NCI-H1436 treated with DMSO at 0.1 percent for 48 hours (cell line): ENCODE measurements at regions not wholly inside any gene's neighbourhood (a gene's known extent, or its start where the extent isn't known, plus 50 kb on each side); places are given as distances from the start of the nearest gene placed in this dataset.

Experiments
- DNase-seq: peaks from one replicate; lab custom pipeline; 2025; lab: John Stamatoyannopoulos, UW

DNA sequence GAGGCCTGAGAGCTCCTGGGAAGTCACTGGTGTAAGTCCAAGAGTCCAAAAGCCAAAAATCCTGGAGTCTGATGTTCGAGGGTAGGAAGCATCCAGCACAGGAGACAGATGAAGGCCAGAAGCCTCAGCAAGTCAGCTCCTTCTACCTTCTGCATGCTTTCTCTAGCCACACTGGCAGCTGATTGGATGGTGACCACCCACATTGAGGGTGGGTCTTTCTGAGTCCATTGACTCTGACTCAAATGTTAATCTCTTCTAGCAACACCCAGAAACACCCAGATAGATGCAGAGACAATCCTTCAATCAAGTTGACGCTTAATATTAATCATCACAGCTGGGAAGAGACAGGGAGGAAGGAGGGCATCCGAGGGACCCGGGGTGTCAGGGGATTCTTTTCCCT is 305.8 kb downstream of the AACS start:
- no peak for DNase-seq

DNA sequence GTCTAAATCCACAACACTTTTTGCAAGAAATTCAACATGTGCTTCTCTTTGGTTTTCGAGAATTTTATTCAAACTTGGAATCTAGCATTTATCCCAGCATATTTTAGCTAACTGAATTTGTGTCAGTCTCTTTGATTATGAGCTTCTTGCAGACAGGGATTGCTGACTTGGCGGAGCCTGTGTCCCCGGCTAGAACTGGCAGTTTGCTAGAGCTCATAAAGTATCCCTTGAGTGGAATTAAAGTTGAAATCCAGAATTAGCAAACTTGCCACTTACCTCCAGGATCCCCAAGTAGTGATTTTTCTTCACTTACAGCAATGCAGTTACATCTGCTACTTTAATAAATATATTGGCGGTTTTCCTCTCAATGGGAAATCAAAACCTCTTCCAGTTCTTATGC is 306.9 kb downstream of the AACS start:
- no peak for DNase-seq

DNA sequence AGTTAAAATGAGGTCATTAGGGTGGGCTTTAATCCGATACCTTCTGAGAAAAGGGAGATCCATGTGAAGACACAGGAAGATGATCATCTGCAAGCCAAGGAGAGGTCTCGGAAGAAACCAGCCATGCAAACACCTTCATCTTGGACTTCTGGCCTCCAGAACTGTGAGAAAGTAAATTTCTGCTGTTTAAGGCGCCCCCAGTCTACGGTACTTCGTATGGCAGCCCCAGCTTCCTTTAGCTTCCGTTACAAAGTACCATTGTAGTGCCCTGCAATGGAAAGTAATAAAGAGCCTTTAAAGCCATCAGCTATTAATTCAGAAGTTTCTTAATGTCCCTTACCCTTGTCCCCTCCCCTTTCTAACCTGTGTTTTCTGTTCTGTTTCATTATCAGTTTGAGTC is 308.1 kb downstream of the AACS start:
- DNase-seq: no peak

DNA sequence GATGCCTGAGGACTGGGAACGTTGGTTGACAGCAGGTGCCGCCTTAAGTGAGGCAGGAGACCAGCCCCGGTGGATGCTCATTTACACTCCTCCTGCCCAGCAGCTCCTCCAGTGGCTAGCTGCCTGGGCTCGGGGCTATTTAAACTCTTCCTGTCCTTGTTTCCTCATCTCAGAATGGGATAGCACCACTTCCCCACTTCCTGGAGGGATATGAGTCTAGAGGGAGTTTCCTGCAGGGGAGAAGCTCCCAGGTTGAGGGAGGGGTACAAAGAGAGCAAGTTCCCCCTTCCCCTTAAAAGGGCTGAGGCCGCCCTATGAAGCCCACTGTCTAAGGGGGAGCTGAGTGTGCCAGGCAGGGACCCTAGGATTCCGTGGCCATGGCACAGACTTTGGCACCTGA is 311.2 kb downstream of the AACS start:
- DNase-seq: no peak

DNA sequence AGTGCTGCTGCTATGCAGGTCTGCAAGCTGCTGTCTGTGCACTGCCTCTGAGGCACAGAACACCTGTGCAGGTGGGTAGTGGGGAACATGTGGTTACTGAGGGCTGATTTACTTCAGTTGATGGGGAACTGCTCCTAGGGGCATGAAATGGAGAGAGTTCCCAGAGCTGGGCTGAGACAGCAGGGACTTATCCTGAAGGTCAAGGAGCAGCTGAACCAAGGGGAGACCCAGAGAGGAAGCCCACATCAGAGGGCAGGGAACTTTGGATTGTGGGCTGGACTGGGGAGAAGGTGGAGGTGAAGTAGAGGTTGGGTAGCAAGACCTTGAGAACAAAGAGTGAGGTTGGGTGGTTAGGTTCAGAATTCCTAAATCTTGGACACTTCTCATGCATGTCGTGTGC is 311.9 kb downstream of the AACS start:
- no peak for DNase-seq

DNA sequence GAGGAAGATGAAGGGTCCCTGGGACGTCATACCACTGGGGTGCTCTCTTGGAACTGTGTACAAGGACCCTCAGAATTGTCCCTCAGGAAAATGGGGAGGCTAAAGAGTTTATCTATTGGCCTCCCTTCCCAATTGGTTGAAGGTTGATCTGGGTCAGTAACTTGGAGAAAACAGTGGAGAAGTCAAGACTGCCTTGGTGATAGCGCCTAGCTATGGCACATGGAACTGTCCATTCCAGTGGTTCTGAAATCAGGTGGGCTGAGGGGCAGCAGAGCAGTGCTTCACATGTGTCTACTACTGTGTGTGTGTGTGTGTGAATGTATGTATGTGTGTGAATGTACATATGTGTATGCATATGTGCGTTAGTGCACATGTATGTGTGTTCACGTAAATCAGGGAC is 316.1 kb downstream of the AACS start:
- DNase-seq: no peak

- no peak for DNase-seq
These were observed 317.7 kb downstream of the AACS start for GRCh38 chr12:125382926-125383325.

DNA sequence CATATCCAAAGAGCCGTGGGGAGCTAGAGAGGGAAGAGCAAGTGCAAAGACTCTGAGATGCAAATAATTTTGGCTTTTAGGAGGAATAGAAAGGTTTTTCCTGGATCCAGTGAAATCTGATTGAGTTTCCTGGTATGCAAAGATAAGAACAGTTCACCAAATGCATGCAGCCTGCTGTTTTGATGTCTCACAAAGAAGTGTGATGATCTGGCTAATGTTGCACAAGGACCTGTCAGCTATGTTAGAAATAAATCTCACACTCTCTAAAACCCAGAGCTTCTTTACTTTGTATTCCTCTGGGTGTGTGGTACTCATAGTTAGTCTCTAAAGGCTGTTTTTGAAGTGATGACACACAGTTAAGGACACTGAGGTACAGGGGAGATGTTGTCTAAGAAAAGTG is 321.4 kb downstream of the AACS start:
- DNase-seq: no peak

- no peak for DNase-seq
These were observed 322.0 kb downstream of the AACS start for GRCh38 chr12:125387206-125387605.

DNA sequence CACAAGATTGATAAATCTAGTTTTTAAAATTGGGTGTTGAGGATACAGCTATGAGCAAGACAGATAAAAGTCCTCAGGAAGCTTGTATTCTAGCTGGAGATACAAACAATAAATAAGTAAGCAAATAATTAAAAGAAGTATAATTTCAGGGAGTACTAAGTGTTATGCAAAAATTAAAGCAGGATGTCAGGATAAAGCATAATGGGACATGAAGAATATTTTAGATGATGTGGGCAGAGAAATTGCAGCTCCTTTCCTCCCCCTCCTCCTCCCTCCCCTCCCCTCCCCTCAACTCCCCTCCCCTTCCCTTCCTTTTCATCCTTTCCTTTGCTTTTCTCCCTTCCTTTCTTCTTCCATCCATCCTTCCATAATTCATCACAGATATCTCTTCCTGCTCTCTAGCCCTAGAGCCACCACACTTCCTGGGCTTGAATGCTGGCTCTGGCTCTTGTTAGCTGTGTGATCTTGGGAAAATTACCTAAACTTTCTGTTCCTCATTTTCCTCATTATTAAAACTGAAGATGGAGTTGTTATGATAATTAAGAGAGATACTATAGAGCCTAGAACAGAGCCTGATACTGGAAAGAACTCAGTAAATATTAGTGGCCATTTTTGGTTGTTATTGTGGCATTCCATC is 323.9 kb downstream of the AACS start:
- DNase-seq: no peak

- no peak for DNase-seq
These were observed 328.3 kb downstream of the AACS start for GRCh38 chr12:125393569-125393968.

DNA sequence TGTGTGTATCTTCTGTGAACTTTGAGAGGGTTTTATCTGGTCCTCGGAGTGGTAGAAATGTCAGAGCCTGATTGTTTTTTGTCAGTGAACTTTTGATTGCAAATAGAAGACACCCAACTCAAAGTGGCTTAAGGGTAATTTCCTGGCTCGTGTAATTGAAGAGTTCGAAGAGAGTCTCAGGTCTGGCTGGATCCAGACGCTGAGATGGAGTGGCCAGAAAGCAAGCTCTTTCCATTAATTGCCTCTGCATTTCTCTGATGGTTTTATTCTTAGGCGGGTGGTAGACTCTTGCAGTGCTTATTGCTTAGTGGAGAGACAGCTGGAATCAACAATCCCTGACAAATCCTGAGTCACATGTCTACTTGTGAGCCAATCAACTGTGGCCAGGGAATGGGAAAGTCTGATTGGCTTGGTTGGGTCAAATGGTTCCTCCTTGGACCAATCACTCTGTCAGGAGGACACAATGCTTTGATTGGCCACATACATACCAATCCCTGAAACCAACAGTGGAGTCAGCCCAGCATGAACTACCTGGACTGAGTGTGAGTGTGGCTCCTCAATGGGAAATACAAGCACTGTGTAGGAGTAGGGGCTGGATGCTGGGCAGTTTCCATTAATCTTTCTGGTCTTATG is 330.5 kb downstream of the AACS start:
- no peak for DNase-seq

- DNase-seq: no peak
These were observed 334.3 kb downstream of the AACS start for GRCh38 chr12:125399489-125399888.

- no peak for DNase-seq
These were observed 337.9 kb downstream of the AACS start for GRCh38 chr12:125402874-125403789.

- DNase-seq: no peak
These were observed 338.6 kb downstream of the AACS start for GRCh38 chr12:125403843-125404242.

DNA sequence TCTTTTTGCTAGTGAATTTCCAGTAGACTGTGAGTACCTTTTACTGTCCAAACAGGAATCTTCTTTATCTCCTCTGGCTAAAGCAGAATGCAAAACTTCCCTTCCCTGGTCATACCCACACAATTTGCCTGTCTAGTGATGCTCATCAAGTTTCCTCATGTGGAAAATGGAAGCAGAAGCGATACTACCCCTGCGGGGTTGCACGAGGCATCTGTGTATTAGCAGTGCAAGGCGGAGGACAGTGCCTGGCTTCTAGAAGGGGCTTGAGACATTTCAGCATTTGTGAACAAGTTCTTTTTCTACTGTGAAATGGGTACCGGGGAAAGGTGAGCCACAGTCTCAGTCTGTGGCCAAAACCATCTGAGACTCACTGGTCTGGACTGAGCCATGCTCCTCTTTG is 340.9 kb downstream of the AACS start:
- DNase-seq: no peak

DNA sequence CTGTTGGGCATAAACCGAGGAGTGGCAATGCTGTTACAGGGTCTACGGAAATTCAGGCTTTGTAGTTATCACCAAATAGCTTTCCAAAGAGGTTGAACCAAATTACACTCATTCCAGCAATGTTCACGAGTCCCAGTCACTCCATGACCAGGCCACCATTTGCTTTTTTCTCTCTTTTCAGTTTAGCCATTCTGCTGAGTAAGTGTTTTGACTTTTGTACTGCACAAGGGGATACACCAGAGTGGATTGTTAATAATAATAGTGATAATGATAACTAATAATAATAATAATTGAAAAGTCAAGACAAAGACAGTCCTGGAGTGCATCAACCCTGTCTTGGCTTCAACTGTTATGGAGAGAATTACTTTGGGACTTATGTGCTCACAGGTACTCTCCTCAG is 343.5 kb downstream of the AACS start:
- no peak for DNase-seq

DNA sequence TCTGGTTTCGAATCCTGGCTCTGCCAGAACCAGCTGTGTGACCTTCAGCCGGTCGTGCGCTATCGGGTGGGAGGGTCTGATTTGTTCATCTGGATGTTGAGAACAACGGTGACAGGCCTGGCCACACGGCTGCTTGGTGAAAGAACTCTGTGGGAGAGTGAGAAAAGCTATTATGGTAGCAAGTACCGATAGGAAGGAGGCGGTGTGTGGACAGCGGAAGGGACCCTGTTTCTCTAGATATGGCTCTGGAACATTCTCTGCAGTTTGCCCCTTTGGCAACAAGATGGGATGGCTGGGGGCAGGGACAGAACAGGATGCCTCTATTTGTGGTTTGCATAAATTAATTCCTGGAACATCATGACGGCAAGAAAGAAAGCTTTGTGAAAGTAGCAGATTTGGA is 347.3 kb downstream of the AACS start:
- no peak for DNase-seq

DNA sequence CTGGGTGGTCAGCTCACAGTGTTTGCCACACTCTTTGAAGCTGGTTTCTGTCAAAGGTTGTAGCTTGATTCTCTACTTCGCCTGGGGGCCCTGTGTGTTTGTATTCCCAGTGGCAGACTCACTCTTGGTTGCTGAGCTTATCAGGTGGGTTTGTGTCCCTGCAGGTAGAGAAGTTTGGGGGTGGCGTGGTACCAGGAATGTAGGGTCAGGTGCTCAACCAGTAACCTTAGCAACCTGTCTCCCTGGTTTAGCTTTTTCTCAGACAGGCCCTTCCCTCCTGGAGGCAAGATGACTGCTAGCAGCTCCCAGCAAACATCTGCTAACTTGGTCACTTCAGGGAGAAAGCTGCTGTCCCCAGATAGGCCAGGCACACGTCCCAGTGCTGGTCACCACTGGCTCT is 352.2 kb downstream of the AACS start:
- no peak for DNase-seq

DNA sequence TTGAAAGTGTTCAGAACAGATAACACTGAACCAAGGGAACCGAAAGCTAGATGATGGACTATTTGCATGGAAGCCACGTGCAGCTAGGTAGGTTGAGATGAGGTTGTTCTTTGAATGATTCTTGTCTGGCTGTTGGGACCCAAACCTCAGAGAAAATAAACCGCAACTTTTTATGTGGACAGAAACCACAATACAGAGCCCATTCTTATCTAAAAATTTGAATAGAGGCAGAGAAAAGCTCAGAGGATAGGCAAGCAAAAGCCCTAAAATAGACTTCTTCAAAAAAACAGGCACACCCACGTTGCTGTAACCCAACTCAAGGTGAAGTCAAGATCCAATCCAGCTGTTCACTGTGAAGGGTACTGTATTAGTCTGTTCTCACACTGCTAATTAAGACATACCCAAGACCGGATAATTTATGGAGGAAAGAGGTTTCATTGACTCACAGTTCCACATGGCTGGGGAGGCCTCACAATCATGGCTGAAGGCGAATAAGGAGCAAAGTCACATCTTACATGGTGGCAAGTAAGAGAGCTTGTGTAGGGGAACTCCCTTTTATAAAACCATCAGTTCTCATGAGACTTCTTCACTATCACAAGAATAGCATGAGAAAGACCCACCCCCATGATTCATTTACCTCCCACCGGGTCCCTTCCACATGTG is 353.8 kb downstream of the AACS start:
- no peak for DNase-seq

DNA sequence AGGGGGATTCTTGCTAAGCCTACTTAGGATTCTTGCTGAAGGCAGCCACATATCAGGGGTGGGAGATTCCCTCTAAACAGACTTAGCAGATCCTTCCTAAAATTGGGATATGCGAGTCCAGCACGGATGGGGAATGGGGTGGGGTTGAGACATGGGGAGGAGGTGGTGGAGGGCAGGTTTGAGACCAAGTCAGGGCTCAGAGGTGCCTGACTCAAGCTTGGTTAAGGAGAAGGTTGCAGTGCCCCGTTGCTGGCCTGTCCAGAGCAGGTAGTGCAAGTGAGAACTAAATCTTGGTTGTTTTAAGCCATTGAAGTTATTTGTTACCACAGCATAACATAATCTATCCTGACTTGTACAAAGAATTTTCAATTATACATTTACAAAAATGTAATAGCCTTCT is 359.7 kb downstream of the AACS start:
- no peak for DNase-seq

GRCh38 chr12:125431516-125431915 is 366.3 kb downstream of the AACS start:
- DNase-seq: no peak

DNA sequence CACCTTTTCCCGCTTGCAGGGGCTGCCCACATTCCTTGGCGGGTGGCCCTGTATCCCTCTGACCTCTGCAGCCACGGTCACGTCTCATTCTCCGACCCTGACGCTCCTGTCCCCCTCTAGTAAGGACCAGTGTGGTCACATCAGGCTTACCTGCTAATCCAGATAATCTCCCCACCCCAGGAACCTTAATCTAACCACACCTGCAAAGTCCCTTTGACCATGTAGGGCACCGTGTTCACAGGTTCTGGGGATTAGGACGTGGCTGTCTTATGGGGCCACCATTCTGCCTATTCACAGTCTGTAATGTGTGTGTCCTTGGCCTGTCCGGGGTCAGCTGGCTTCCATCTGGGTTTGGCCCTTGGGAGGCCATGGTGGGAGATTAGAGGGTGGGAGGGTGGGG is 368.9 kb downstream of the AACS start:
- no peak for DNase-seq
